ENCODE measurements at regions not wholly inside any gene's neighbourhood (a gene's known extent, or its start where the extent isn't known, plus 50 kb on each side); places are given as distances from the start of the nearest gene placed in this dataset.

DNA sequence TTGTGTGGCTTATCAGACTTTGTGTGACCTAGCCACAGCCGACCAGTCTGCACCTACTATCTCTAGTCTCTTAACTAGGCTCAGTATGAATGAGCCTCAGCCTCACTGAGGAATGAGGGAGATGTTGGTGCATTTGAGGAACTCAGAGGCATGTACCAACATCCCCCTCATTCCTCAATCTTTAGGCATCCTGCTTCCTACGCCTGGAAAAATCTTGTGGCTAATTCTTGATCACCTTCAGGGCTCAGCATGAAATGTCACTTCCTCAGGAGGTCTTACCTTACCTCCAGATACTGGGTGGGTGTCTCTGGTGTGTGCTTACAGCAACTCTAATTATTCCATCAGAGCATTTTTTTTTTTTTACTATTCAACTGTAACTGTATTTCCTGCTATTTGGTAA is 148.8 kb upstream of the TMCC3 start:
- no peak for TF ChIP-seq CTCF (IDR thresholded peaks at IDR 0.05)
- no peak for TF ChIP-seq POLR2A (IDR thresholded peaks at IDR 0.05)
